ENCODE measurements at regions not wholly inside any gene's neighbourhood (a gene's known extent, or its start where the extent isn't known, plus 50 kb on each side); places are given as distances from the start of the nearest gene placed in this dataset.

GRCh38 chr2:188131281-188131680 lies 160.4 kb upstream of the GULP1 start:
- Histone ChIP-seq H3K4me3 (ENCODE audit: low read depth, low read length) (no peak overlapping the region), H3K36me3 (ENCODE audit: insufficient read depth) (no peaks in the 10 kb centered on the region), H3K27ac (ENCODE audit: low read depth) (no peak overlapping the region), H3K4me1 (ENCODE audit: insufficient read depth) (no peaks in the 10 kb centered on the region)
- 77% methylated on average over 1 of the region's 1 CpG for WGBS
- no peak for DNase-seq (ENCODE audit: extremely low spot score)

GRCh38 chr2:188132385-188132784 lies 159.3 kb upstream of the GULP1 start:
- 39% methylated on average over 5 of the region's 5 CpGs for WGBS
- no peak for DNase-seq (ENCODE audit: extremely low spot score)
- no peaks in the 10 kb centered on the region for H3K4me1 ChIP-seq (ENCODE audit: insufficient read depth)
- no peak overlapping the region for H3K27ac ChIP-seq (ENCODE audit: low read depth)
- no peaks in the 10 kb centered on the region for H3K36me3 ChIP-seq (ENCODE audit: insufficient read depth)
- no peak overlapping the region for H3K4me3 ChIP-seq (ENCODE audit: low read depth, low read length)

DNA sequence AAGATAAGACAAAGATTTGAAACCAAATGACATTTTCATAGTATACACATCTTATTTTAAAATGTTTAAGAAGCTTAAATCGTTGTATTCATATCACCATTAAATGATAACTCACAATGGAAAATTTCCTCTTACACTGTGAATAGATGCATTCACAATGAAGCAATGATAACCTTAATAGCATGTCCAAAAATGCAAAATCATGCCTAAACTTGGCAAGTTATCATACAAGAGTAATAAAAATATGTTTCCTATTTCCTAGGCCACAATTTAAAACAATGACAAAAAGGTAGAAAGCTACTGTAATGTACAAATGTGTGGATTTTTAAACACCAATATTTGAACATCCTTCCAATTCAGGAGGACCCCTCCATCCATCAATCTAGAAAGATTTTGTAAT lies 157.4 kb upstream of the GULP1 start:
- no peak overlapping the region for H3K27ac ChIP-seq (ENCODE audit: low read depth)
- no peaks in the 10 kb centered on the region for H3K36me3 ChIP-seq (ENCODE audit: insufficient read depth)
- 54% methylated on average over 1 of the region's 1 CpG for whole genome bisulfite sequencing
- H3K4me3 ChIP-seq (ENCODE audit: low read depth, low read length), result no peak overlapping the region
- no peak for DNase-seq (ENCODE audit: extremely low spot score)
- no peaks in the 10 kb centered on the region for H3K4me1 ChIP-seq (ENCODE audit: insufficient read depth)

DNA sequence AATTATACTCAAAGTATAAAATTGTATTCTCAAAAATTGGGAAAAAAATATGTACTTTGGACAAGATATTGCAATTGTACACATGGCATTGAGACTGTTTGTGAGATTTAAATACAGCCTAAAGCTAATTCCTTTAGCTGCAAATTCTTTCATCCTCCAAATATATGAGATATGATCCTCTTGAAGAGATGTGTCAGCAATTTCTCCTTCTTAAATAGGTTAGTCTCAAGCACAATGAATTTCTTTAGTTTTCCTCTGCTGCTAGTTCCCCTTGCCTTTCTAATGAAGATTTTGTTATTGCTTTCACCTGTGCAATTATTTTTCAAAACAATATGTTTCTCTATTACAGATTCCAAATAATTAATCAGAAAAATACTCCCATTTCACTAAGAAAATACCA lies 153.4 kb upstream of the GULP1 start:
- no peak for DNase-seq (ENCODE audit: extremely low spot score)
- H3K4me1 ChIP-seq (ENCODE audit: insufficient read depth), result no peaks in the 10 kb centered on the region
- no peaks in the 10 kb centered on the region for H3K36me3 ChIP-seq (ENCODE audit: insufficient read depth)
- H3K4me3 ChIP-seq (ENCODE audit: low read depth, low read length), result no peak overlapping the region
- no peak overlapping the region for H3K27ac ChIP-seq (ENCODE audit: low read depth)

DNA sequence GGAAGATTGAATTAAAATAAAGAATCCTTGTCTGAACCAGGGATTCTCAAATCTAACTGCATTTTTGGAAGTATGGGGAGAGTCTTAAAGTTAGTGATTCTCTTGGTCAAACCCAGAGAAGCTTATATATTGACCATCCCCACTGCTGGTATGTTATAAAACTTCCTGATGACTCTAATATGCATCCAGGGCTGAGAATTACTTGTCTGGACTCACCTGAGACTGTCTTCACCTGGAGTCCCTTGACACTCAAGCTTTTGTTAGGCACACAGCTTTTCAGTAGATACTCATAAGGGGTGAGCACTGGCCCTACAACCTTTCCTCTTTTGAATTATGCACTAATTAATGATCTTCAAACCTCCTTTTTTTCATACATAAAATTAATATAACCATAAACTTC lies 149.6 kb upstream of the GULP1 start:
- Histone ChIP-seq H3K4me1 (ENCODE audit: insufficient read depth) (no peaks in the 10 kb centered on the region), H3K36me3 (ENCODE audit: insufficient read depth) (no peaks in the 10 kb centered on the region), H3K27ac (ENCODE audit: low read depth) (no peak overlapping the region), H3K4me3 (ENCODE audit: low read depth, low read length) (no peak overlapping the region)
- no peak for DNase-seq (ENCODE audit: extremely low spot score)

- no peak overlapping the region for H3K27ac ChIP-seq (ENCODE audit: low read depth)
- no peaks in the 10 kb centered on the region for H3K36me3 ChIP-seq (ENCODE audit: insufficient read depth)
- H3K4me1 ChIP-seq (ENCODE audit: insufficient read depth), result no peaks in the 10 kb centered on the region
- no peak overlapping the region for H3K4me3 ChIP-seq (ENCODE audit: low read depth, low read length)
- DNase-seq (ENCODE audit: extremely low spot score), result no peak
- WGBS, result 61% methylated on average over 3 of the region's 3 CpGs
Measured at GRCh38 chr2:188142636-188143295, 148.9 kb upstream of the GULP1 start.

GRCh38 chr2:188145885-188146284 lies 145.8 kb upstream of the GULP1 start:
- Histone ChIP-seq H3K4me1 (ENCODE audit: insufficient read depth) (no peaks in the 10 kb centered on the region), H3K27ac (ENCODE audit: low read depth) (no peak overlapping the region), H3K4me3 (ENCODE audit: low read depth, low read length) (no peak overlapping the region), H3K36me3 (ENCODE audit: insufficient read depth) (no peaks in the 10 kb centered on the region)
- WGBS, result 3% methylated on average over 1 of the region's 1 CpG
- DNase-seq (ENCODE audit: extremely low spot score), result no peak

DNA sequence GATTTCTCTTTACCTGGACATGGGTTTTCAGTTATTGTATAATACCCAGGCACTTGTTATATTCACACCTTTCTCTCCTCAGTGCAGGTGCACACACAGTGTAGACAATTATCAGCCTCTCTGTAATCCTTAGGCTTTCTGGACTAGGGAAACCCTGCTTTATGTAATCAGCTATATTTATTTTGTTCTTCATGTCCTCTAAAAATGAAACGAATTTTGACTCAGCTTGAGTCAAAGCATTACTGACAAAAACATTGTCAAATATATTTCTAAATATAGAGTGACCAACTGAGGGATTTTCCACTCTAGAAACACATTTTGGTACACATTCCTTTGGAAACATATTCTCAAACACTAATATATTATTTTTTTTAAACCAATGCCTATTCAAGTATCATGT lies 144.8 kb upstream of the GULP1 start:
- Histone ChIP-seq H3K4me1 (ENCODE audit: insufficient read depth) (no peaks in the 10 kb centered on the region), H3K36me3 (ENCODE audit: insufficient read depth) (no peaks in the 10 kb centered on the region), H3K27ac (ENCODE audit: low read depth) (no peak overlapping the region), H3K4me3 (ENCODE audit: low read depth, low read length) (no peak overlapping the region)
- WGBS, result 37% methylated on average over 1 of the region's 1 CpG
- DNase-seq (ENCODE audit: extremely low spot score), result no peak

GRCh38 chr2:188151670-188152069 lies 140.0 kb upstream of the GULP1 start:
- no peak overlapping the region for H3K4me3 ChIP-seq (ENCODE audit: low read depth, low read length)
- H3K27ac ChIP-seq (ENCODE audit: low read depth), result no peak overlapping the region
- H3K4me1 ChIP-seq (ENCODE audit: insufficient read depth), result no peaks in the 10 kb centered on the region
- no peaks in the 10 kb centered on the region for H3K36me3 ChIP-seq (ENCODE audit: insufficient read depth)
- no peak for DNase-seq (ENCODE audit: extremely low spot score)
- 38% methylated on average over 1 of the region's 1 CpG for WGBS

- no peaks in the 10 kb centered on the region for H3K36me3 ChIP-seq (ENCODE audit: insufficient read depth)
- H3K4me1 ChIP-seq (ENCODE audit: insufficient read depth), result no peaks in the 10 kb centered on the region
- WGBS, result 51% methylated on average over 9 of the region's 9 CpGs
- DNase-seq (ENCODE audit: extremely low spot score), result no peak
- H3K27ac ChIP-seq (ENCODE audit: low read depth), result no peak overlapping the region
- no peak overlapping the region for H3K4me3 ChIP-seq (ENCODE audit: low read depth, low read length)
Measured at GRCh38 chr2:188158337-188159100, 133.2 kb upstream of the GULP1 start.

- 97% methylated on average over 2 of the region's 2 CpGs for WGBS
Measured at GRCh38 chr2:188159484-188159883, 132.2 kb upstream of the GULP1 start.

GRCh38 chr2:188170356-188170755 lies 121.3 kb upstream of the GULP1 start:
- Histone ChIP-seq H3K27ac (ENCODE audit: low read depth) (no peak overlapping the region), H3K4me1 (ENCODE audit: insufficient read depth) (no peaks in the 10 kb centered on the region), H3K4me3 (ENCODE audit: low read depth, low read length) (no peak overlapping the region), H3K36me3 (ENCODE audit: insufficient read depth) (no peaks in the 10 kb centered on the region)
- no peak for DNase-seq (ENCODE audit: extremely low spot score)
- WGBS, result 88% methylated on average over 4 of the region's 4 CpGs

More at GRCh38 chr2:188159484-188159883, 132.2 kb upstream of the GULP1 start:
- Histone ChIP-seq H3K4me3 (ENCODE audit: low read depth, low read length) (no peak overlapping the region), H3K36me3 (ENCODE audit: insufficient read depth) (no peaks in the 10 kb centered on the region), H3K4me1 (ENCODE audit: insufficient read depth) (no peaks in the 10 kb centered on the region), H3K27ac (ENCODE audit: low read depth) (no peak overlapping the region)
- no peak for DNase-seq (ENCODE audit: extremely low spot score)

DNA sequence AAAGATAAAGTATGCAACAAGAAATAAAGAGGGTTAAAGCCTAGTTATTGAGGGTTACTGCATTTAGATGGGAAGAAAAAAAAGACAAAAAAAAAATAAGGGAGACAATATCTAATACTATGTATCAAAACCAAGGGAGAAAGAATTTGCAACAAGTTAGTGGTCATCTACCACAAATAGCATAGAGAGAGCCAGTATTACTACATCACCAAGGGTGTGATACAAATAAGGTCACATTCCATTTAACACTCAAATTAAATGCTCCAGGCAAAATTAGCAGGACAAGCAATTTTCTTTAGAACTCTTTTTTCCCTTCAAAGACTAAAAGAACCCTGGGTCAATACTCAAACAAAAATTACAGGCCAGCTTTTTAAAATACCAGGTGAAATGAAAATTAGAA lies 115.1 kb upstream of the GULP1 start:
- no peak for DNase-seq (ENCODE audit: extremely low spot score)
- no peaks in the 10 kb centered on the region for H3K4me1 ChIP-seq (ENCODE audit: insufficient read depth)

GRCh38 chr2:188181067-188181838 lies 110.4 kb upstream of the GULP1 start:
- Histone ChIP-seq H3K27ac (ENCODE audit: low read depth) (no peak overlapping the region), H3K36me3 (ENCODE audit: insufficient read depth) (no peaks in the 10 kb centered on the region), H3K4me1 (ENCODE audit: insufficient read depth) (no peaks in the 10 kb centered on the region), H3K4me3 (ENCODE audit: low read depth, low read length) (no peak overlapping the region)
- WGBS, result 67% methylated on average over 5 of the region's 5 CpGs
- no peak for DNase-seq (ENCODE audit: extremely low spot score)

More for the DNA sequence above, 115.1 kb upstream of the GULP1 start:
- H3K36me3 ChIP-seq (ENCODE audit: insufficient read depth), result no peaks in the 10 kb centered on the region
- no peak overlapping the region for H3K27ac ChIP-seq (ENCODE audit: low read depth)
- H3K4me3 ChIP-seq (ENCODE audit: low read depth, low read length), result no peak overlapping the region

Measured in urinary bladder (tissue), 3 donors.